ENCODE measurements at regions not wholly inside any gene's neighbourhood (a gene's known extent, or its start where the extent isn't known, plus 50 kb on each side); places are given as distances from the start of the nearest gene placed in this dataset.

DNA sequence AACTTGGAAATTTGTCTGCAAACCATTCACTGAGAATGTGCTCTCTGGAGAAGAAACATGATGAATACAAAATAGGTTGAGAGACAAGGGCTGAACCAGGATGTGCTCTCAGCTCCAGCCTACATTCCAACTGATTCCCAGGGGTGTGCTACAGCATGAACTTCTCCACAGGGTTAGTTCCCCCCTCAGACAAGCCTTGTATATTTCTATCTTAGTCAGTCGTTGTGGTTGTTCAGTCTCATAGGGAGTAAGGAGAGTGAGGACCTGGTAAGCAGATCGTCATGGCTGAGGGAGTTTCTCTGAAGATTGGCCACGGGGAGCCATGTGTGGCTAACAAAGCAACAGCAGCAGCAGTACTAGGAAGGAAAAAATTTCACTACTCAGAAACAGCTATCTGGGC, 919.7 kb upstream of the CADM2 start:
- DNase-seq (ENCODE audit: low read depth, low spot score): no peak
- Histone ChIP-seq H3K4me3 (ENCODE audit: insufficient read length, low read depth) (no peak overlapping the region), H3K36me3 (ENCODE audit: insufficient read depth, insufficient read length, low read length) (no peaks in the 10 kb centered on the region), H3K9me3 (ENCODE audit: insufficient read depth, low read length) (no peaks in the 10 kb centered on the region), H3K27me3 (ENCODE audit: insufficient read depth, insufficient read length) (no peaks in the 10 kb centered on the region), H3K9ac (ENCODE audit: insufficient read length, low read depth) (no peak overlapping the region), H3K4me1 (ENCODE audit: insufficient read depth, insufficient read length) (no peaks in the 10 kb centered on the region)
- no peak for TF ChIP-seq SUZ12 (IDR thresholded peaks at IDR 0.05; ENCODE audit: extremely low read depth, insufficient read depth, insufficient read length)
- TF ChIP-seq ZNF274 (IDR thresholded peaks at IDR 0.05; ENCODE audit: low read depth, low read length): no peak
- no peak for TF ChIP-seq YY1 (IDR thresholded peaks at IDR 0.05; ENCODE audit: insufficient read depth, insufficient read length)

DNA sequence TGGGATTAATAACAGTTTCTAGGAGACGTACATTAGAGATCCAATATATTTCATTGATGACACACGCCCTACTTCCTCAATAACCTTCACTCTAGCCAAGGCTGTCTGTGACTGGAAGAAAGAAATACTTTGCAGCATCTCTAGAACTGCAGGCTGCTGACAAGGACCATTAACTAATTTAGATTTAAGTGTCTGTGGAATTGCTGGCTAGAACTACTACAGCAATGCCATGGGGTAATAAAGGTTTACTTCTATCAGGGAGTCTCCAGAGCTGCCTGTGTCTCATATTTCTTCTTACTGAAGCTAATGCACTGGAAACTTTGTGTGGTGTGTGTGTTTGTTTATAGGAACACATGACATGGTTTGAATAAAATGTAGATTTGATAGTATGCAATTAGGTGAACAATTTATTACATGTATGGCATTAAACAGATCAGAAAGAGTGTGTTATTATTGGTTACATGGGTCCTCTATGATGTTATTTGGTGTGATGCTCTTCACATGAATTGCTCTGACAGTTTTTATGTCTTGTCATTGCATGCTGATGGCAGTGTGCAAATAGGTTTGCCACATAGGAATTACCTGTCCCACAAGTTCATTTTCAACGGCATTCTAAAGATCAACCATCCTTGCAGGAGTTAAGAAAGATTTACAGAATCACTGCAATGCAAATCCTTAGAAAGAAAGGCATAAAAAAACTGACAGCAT, 916.2 kb upstream of the CADM2 start:
- DNase-seq (ENCODE audit: low read depth, low spot score): no peak
- Histone ChIP-seq H3K9ac (ENCODE audit: insufficient read length, low read depth) (no peak overlapping the region), H3K36me3 (ENCODE audit: insufficient read depth, insufficient read length, low read length) (no peaks in the 10 kb centered on the region), H3K4me1 (ENCODE audit: insufficient read depth, insufficient read length) (no peaks in the 10 kb centered on the region), H3K4me3 (ENCODE audit: insufficient read length, low read depth) (no peak overlapping the region), H3K27me3 (ENCODE audit: insufficient read depth, insufficient read length) (no peaks in the 10 kb centered on the region), H3K9me3 (ENCODE audit: insufficient read depth, low read length) (no peaks in the 10 kb centered on the region)
- no peak for TF ChIP-seq SUZ12 (IDR thresholded peaks at IDR 0.05; ENCODE audit: extremely low read depth, insufficient read depth, insufficient read length)
- no peak for TF ChIP-seq YY1 (IDR thresholded peaks at IDR 0.05; ENCODE audit: insufficient read depth, insufficient read length)
- TF ChIP-seq ZNF274 (IDR thresholded peaks at IDR 0.05; ENCODE audit: low read depth, low read length): no peak

DNA sequence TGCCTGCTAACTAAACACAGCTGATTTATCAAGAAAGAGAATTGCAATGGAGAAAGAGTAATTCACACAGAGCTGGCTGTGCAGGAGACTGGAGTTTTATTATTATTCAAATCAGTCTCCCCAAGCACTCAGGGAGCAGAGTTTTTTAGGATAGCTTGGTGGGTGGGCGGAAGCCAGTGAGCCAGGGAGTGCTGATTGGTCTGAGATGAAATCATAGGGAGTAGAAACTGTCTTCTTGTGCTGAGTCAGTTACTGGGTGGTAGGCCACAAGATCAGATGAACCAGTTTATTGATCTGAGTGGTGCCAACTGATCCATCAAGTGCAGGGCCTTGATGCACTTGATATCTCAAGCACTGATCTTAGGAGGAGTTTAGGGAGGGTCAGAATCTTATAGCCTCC, 891.9 kb upstream of the CADM2 start:
- Histone ChIP-seq H3K36me3 (ENCODE audit: insufficient read depth, insufficient read length, low read length) (no peaks in the 10 kb centered on the region), H3K4me1 (ENCODE audit: insufficient read depth, insufficient read length) (no peaks in the 10 kb centered on the region), H3K9ac (ENCODE audit: insufficient read length, low read depth) (no peak overlapping the region), H3K9me3 (ENCODE audit: insufficient read depth, low read length) (peaks cover 1% of the 10 kb centered on the region; the same call in 1 of the 2 replicates), H3K4me3 (ENCODE audit: insufficient read length, low read depth) (no peak overlapping the region), H3K27me3 (ENCODE audit: insufficient read depth, insufficient read length) (no peaks in the 10 kb centered on the region)
- DNase-seq (ENCODE audit: low read depth, low spot score): peak; percentile 60
- TF ChIP-seq SUZ12 (IDR thresholded peaks at IDR 0.05; ENCODE audit: extremely low read depth, insufficient read depth, insufficient read length) (no peak), YY1 (IDR thresholded peaks at IDR 0.05; ENCODE audit: insufficient read depth, insufficient read length) (no peak), ZNF274 (IDR thresholded peaks at IDR 0.05; ENCODE audit: low read depth, low read length) (no peak)

DNA sequence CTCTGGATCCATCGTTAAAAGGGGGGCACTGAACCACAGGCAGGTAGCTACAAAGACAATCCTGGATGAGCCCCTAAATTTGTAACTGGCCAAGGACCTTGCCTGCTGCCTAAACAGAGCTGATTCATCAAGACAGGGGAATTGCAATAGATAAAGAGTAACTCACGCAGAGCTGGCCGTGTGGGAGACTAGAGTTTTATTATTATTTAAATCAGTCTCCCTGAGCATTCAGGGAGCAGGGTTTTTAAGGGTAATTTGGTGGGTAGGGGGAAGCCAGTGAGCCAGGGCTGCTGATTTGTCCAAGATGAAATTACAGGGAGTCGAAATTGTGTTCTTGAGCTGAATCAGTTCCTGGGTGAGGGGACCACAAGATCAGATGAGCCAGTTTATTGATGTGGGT, 885.1 kb upstream of the CADM2 start:
- Histone ChIP-seq H3K4me3 (ENCODE audit: insufficient read length, low read depth) (no peak overlapping the region), H3K36me3 (ENCODE audit: insufficient read depth, insufficient read length, low read length) (no peaks in the 10 kb centered on the region), H3K9ac (ENCODE audit: insufficient read length, low read depth) (no peak overlapping the region), H3K27me3 (ENCODE audit: insufficient read depth, insufficient read length) (no peaks in the 10 kb centered on the region), H3K4me1 (ENCODE audit: insufficient read depth, insufficient read length) (no peaks in the 10 kb centered on the region), H3K9me3 (ENCODE audit: insufficient read depth, low read length) (peaks cover 22% of the 10 kb centered on the region; the same call in 1 of the 2 replicates)
- TF ChIP-seq SUZ12 (IDR thresholded peaks at IDR 0.05; ENCODE audit: extremely low read depth, insufficient read depth, insufficient read length) (no peak), ZNF274 (IDR thresholded peaks at IDR 0.05; ENCODE audit: low read depth, low read length) (no peak), YY1 (IDR thresholded peaks at IDR 0.05; ENCODE audit: insufficient read depth, insufficient read length) (no peak)
- no peak for DNase-seq (ENCODE audit: low read depth, low spot score)

DNA sequence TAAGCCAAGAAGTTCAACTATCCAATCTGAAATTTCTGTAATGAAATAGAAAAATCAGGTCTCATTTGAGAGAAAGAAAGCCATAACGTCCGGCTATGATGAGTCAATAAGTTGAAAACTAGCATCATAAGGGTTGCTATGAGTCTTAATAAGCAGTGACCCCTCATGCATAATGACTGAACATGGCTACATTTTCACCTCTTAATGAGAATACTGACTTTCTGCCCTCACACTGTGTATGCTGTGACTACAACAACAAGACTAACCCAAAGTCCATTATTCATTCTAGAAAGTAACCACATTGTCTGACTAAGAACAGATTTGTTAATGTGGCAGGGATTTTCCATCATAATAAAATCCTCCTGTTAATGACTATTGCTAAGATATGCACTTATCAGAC, 884.0 kb upstream of the CADM2 start:
- H3K4me3 ChIP-seq (ENCODE audit: insufficient read length, low read depth): no peak overlapping the region

DNA sequence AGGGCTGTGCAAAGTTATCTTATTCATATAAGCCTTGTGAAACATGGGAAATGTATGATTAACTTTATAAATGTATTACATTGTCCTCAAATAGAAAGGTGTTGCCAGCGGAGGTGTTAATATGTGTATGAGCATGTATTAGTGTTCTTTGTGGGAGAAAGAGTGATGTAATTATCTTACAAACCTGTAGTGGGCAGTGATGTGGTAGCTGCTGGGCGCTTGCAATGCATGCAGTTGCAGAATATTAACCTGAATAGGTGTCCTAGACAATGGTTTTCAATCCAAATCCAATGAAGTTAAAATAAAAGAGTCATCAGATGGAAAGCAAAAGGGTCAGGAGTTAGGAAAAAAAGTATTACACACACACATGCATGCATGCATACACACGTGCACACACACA, 881.3 kb upstream of the CADM2 start:
- H3K4me1 ChIP-seq (ENCODE audit: insufficient read depth, insufficient read length): no peaks in the 10 kb centered on the region
- H3K9ac ChIP-seq (ENCODE audit: insufficient read length, low read depth): no peak overlapping the region
- H3K27me3 ChIP-seq (ENCODE audit: insufficient read depth, insufficient read length): no peaks in the 10 kb centered on the region
- no peak for TF ChIP-seq YY1 (IDR thresholded peaks at IDR 0.05; ENCODE audit: insufficient read depth, insufficient read length)
- TF ChIP-seq SUZ12 (IDR thresholded peaks at IDR 0.05; ENCODE audit: extremely low read depth, insufficient read depth, insufficient read length): no peak
- no peak for TF ChIP-seq ZNF274 (IDR thresholded peaks at IDR 0.05; ENCODE audit: low read depth, low read length)
- DNase-seq (ENCODE audit: low read depth, low spot score): no peak
- no peak overlapping the region for H3K4me3 ChIP-seq (ENCODE audit: insufficient read length, low read depth)
- peaks cover 15% of the 10 kb centered on the region; the same call in 1 of the 2 replicates for H3K9me3 ChIP-seq (ENCODE audit: insufficient read depth, low read length)
- H3K36me3 ChIP-seq (ENCODE audit: insufficient read depth, insufficient read length, low read length): no peaks in the 10 kb centered on the region

More for the DNA sequence above, 884.0 kb upstream of the CADM2 start:
- Histone ChIP-seq H3K4me1 (ENCODE audit: insufficient read depth, insufficient read length) (no peaks in the 10 kb centered on the region), H3K27me3 (ENCODE audit: insufficient read depth, insufficient read length) (no peaks in the 10 kb centered on the region), H3K9ac (ENCODE audit: insufficient read length, low read depth) (no peak overlapping the region), H3K9me3 (ENCODE audit: insufficient read depth, low read length) (peaks cover 22% of the 10 kb centered on the region; the same call in 1 of the 2 replicates), H3K36me3 (ENCODE audit: insufficient read depth, insufficient read length, low read length) (no peaks in the 10 kb centered on the region)
- no peak for DNase-seq (ENCODE audit: low read depth, low spot score)
- no peak for TF ChIP-seq ZNF274 (IDR thresholded peaks at IDR 0.05; ENCODE audit: low read depth, low read length)

DNA sequence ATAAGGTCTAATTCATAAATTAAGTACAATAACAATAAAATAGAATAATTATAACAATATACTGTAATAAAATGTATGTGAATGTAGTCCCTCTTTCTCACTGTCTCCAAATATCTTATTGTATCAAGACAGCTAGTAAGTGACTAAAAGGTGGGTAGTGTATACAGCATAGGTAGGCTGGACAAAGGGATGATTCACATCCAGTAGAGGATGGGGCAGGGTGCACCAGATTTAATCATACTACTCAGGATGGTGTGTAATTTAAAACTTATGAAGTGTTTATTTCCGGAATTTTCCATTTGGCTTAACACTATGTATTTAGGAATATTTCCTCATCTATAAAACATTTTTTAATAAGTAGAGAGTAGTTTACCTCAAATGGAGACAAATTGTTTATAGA, 876.1 kb upstream of the CADM2 start:
- Histone ChIP-seq H3K27me3 (ENCODE audit: insufficient read depth, insufficient read length) (no peaks in the 10 kb centered on the region), H3K36me3 (ENCODE audit: insufficient read depth, insufficient read length, low read length) (no peaks in the 10 kb centered on the region)
- no peak for TF ChIP-seq SUZ12 (IDR thresholded peaks at IDR 0.05; ENCODE audit: extremely low read depth, insufficient read depth, insufficient read length)

More for the DNA sequence above, 876.1 kb upstream of the CADM2 start:
- Histone ChIP-seq H3K4me3 (ENCODE audit: insufficient read length, low read depth) (no peak overlapping the region), H3K9ac (ENCODE audit: insufficient read length, low read depth) (no peak overlapping the region), H3K9me3 (ENCODE audit: insufficient read depth, low read length) (peaks cover 11% of the 10 kb centered on the region; the same call in 1 of the 2 replicates), H3K4me1 (ENCODE audit: insufficient read depth, insufficient read length) (no peaks in the 10 kb centered on the region)
- no peak for DNase-seq (ENCODE audit: low read depth, low spot score)
